Body of pancreas (tissue), 4 donors: ENCODE measurements at regions not wholly inside any gene's neighbourhood (a gene's known extent, or its start where the extent isn't known, plus 50 kb on each side); places are given as distances from the start of the nearest gene placed in this dataset.
A peak's percentile ranks its signal among the peaks of the same experiment; 100 is the strongest.

Experiments
- ATAC-seq: fragments of 150-250 bp; one replicate; pipeline ENCODE4 v1.9.1; 2016
- DNase-seq, 4 donors: peaks; one replicate each; pipeline ENCODE4 v3.0.0-alpha.2; 2019
- H3K27ac ChIP-seq, 4 donors: fragments of 200-600 bp; sonication (generic); 1 replicate in 3 of 4; 2 replicates in 1 of 4; pipeline versions ENCODE4 v1.5.1 to v1.6.1; 2016 to 2019; ENCODE audit warnings: mild to moderate bottlenecking in 1 of 4, mixed read lengths in 1 of 4, moderate library complexity in 1 of 4
- H3K27me3 ChIP-seq, 2 donors: fragments of 200-600 bp; sonication (generic); one replicate each; pipeline ENCODE4 v1.6.0; 2016; ENCODE audit warnings: mild to moderate bottlenecking in 1 of 2
- H3K36me3 ChIP-seq, 2 donors: fragments of 200-600 bp; sonication (generic); replicated peaks in 1 of 2; 2 replicates each; pipeline ENCODE4 v1.5.1; 2016; ENCODE audit warnings: low read depth in 2 of 2; ENCODE audit not compliant: insufficient read depth in 1 of 2
- H3K4me1 ChIP-seq: fragments of 200-600 bp; sonication (generic); one replicate; pipeline ENCODE4 v1.6.0; 2016
- H3K4me3 ChIP-seq, 2 donors: fragments of 200-600 bp; sonication (generic); 1 replicate in 1 of 2; 2 replicates in 1 of 2; pipeline ENCODE4 v1.5.1; 2016 to 2019
- H3K9me3 ChIP-seq, 3 donors: fragments of 200-600 bp; sonication (generic); 1 replicate in 2 of 3; 2 replicates in 1 of 3; pipeline ENCODE4 v1.5.1; 2016
- CTCF ChIP-seq, 7 experiments: fragments of 450-650 bp in 4 of 7; fragments of 200-600 bp in 3 of 7; sonication (generic) in 3 of 7; IDR thresholded peaks; one replicate each; pipeline ENCODE4 v1.5.1; 2016 to 2019; ENCODE audit warnings: antibody characterized with exemption in 7 of 7
- POLR2A ChIP-seq, 3 donors: fragments of 450-650 bp; IDR thresholded peaks; one replicate each; pipeline ENCODE4 v1.6.1; 2016; ENCODE audit warnings: antibody characterized with exemption in 3 of 3, mild to moderate bottlenecking in 2 of 3
- WGBS, 2 donors: methylation state at CpG; one replicate each; pipeline ENCODE4 v1.1.5; 2017; 5-methylcytosine and 5-hydroxymethylcytosine counted together
- intact Hi-C: fragments of 100-400 bp; cut with DNase I; formaldehyde crosslinking; loops from one replicate; pipeline ENCODE4 v1.15.1; 2023

GRCh38 chr15:38879909-38880471 lies 315.4 kb upstream of the RASGRP1 start:
- no peaks in the 10 kb centered on the region for H3K27me3 ChIP-seq
- TF ChIP-seq POLR2A (IDR thresholded peaks at IDR 0.05) (no peak), CTCF (IDR thresholded peaks at IDR 0.05) (no peak)
- H3K4me3 ChIP-seq, result no peak overlapping the region
- H3K9me3 ChIP-seq, result no peaks in the 10 kb centered on the region
- no peaks in the 10 kb centered on the region for H3K36me3 ChIP-seq
- DNase-seq (peak in 3 of 4 donors; percentile 17 to 48 (median 26)), ATAC-seq (no peak)
- H3K27ac ChIP-seq, result no peak overlapping the region
- intact Hi-C loops, result no loop called here
- WGBS, 2 donors, result 89 to 91% methylated on average over 4 of the region's 4 CpGs
- no peaks in the 10 kb centered on the region for H3K4me1 ChIP-seq

- no peak for ATAC-seq
- H3K4me1 ChIP-seq, result no peaks in the 10 kb centered on the region
- no peaks in the 10 kb centered on the region for H3K27me3 ChIP-seq
- H3K9me3 ChIP-seq, result no peaks in the 10 kb centered on the region
- intact Hi-C loops, result no loop called here
- no peak overlapping the region for H3K27ac ChIP-seq
- no peaks in the 10 kb centered on the region for H3K36me3 ChIP-seq
- TF ChIP-seq POLR2A (IDR thresholded peaks at IDR 0.05), result no peak
- no peak for TF ChIP-seq CTCF (IDR thresholded peaks at IDR 0.05)
- DNase-seq, result no peak
- no peak overlapping the region for H3K4me3 ChIP-seq
- WGBS, 2 donors, result 64 to 84% methylated on average over 3 of the region's 3 CpGs
Measured at GRCh38 chr15:38882221-38882620, 317.6 kb upstream of the RASGRP1 start.

- DNase-seq (no peak), ATAC-seq (no peak)
- Histone ChIP-seq H3K27me3 (no peaks in the 10 kb centered on the region), H3K27ac (no peak overlapping the region), H3K4me1 (peaks cover 3% of the 10 kb centered on the region), H3K9me3 (no peaks in the 10 kb centered on the region), H3K4me3 (no peak overlapping the region), H3K36me3 (no peaks in the 10 kb centered on the region)
- WGBS, 2 donors, result 61 to 86% methylated on average over 1 of the region's 1 CpG
- intact Hi-C loops, result no loop called here
- TF ChIP-seq POLR2A (IDR thresholded peaks at IDR 0.05), result no peak
- TF ChIP-seq CTCF (IDR thresholded peaks at IDR 0.05), result no peak
Measured at GRCh38 chr15:38883987-38884386, 319.4 kb upstream of the RASGRP1 start.

- H3K4me3 ChIP-seq, result no peak overlapping the region
- TF ChIP-seq CTCF (IDR thresholded peaks at IDR 0.05) (no peak), POLR2A (IDR thresholded peaks at IDR 0.05) (no peak)
- no peaks in the 10 kb centered on the region for H3K36me3 ChIP-seq
- no peaks in the 10 kb centered on the region for H3K27me3 ChIP-seq
- ATAC-seq (no peak), DNase-seq (no peak)
- WGBS, 2 donors, result 78 to 87% methylated on average over 3 of the region's 3 CpGs
- peaks cover 4% of the 10 kb centered on the region for H3K4me1 ChIP-seq
- H3K27ac ChIP-seq, result no peak overlapping the region
- intact Hi-C loops, result no loop called here
- no peaks in the 10 kb centered on the region for H3K9me3 ChIP-seq
Measured at GRCh38 chr15:38885001-38885400, 320.4 kb upstream of the RASGRP1 start.

- DNase-seq (no peak), ATAC-seq (no peak)
- TF ChIP-seq CTCF (IDR thresholded peaks at IDR 0.05) (no peak), POLR2A (IDR thresholded peaks at IDR 0.05) (no peak)
- Histone ChIP-seq H3K4me3 (no peak overlapping the region), H3K27ac (no peak overlapping the region), H3K27me3 (no peaks in the 10 kb centered on the region), H3K36me3 (no peaks in the 10 kb centered on the region), H3K9me3 (no peaks in the 10 kb centered on the region), H3K4me1 (peaks cover 4% of the 10 kb centered on the region)
- whole genome bisulfite sequencing, 2 donors, result 40 to 49% methylated on average over 4 of the region's 4 CpGs
- intact Hi-C loops, result no loop called here
Measured at GRCh38 chr15:38885471-38885952, 320.9 kb upstream of the RASGRP1 start.
